CD14-positive monocyte (primary cell): ENCODE measurements at regions not wholly inside any gene's neighbourhood (a gene's known extent, or its start where the extent isn't known, plus 50 kb on each side); places are given as distances from the start of the nearest gene placed in this dataset.

Experiments
- DNase-seq, 3 donors: peaks; one replicate each; pipeline ENCODE4 v3.0.0-alpha.2; 2011 to 2022
- H2AFZ ChIP-seq: 2 replicates; pipeline ENCODE4 v1.6.0; 2012; ENCODE audit warnings: mild to moderate bottlenecking, low read depth, low read length, inconsistent platforms; ENCODE audit not compliant: insufficient read depth, poor library complexity, severe bottlenecking
- H3K27ac ChIP-seq, 2 donors: 1 replicate in 1 of 2; 2 replicates in 1 of 2; pipeline ENCODE4 v1.5.1; 2012 to 2013; ENCODE audit warnings: low read length in 2 of 2, control low read depth in 1 of 2, inconsistent platforms in 1 of 2, low read depth in 1 of 2, mild to moderate bottlenecking in 1 of 2
- H3K27me3 ChIP-seq, 2 donors: one replicate each; pipeline versions ENCODE4 v1.6.0 to v1.6.1; 2011 to 2013; ENCODE audit warnings: low read length in 2 of 2; ENCODE audit not compliant: control insufficient read depth in 2 of 2, insufficient read depth in 2 of 2
- H3K36me3 ChIP-seq, 2 donors: replicated peaks in 1 of 2; 1 replicate in 1 of 2; 2 replicates in 1 of 2; pipeline versions ENCODE4 v1.5.1 to v1.6.1; 2012 to 2013; ENCODE audit warnings: low read length in 2 of 2, control low read depth in 1 of 2, inconsistent platforms in 1 of 2, mild to moderate bottlenecking in 1 of 2; ENCODE audit not compliant: insufficient read depth in 2 of 2, control insufficient read depth in 1 of 2
- H3K4me1 ChIP-seq, 2 donors: 1 replicate in 1 of 2; 2 replicates in 1 of 2; pipeline versions ENCODE4 v1.5.1 to v1.6.1; 2012 to 2013; ENCODE audit warnings: low read length in 2 of 2, control low read depth in 1 of 2, inconsistent platforms in 1 of 2, mild to moderate bottlenecking in 1 of 2, moderate library complexity in 1 of 2; ENCODE audit not compliant: insufficient read depth in 2 of 2, control insufficient read depth in 1 of 2
- H3K4me2 ChIP-seq: replicated peaks from 2 replicates; pipeline ENCODE3; 2012; ENCODE audit warnings: low read length, moderate library complexity, mild to moderate bottlenecking; ENCODE audit not compliant: poor library complexity, severe bottlenecking; ENCODE audit errors: extremely low read depth
- H3K4me3 ChIP-seq, 3 experiments: fragments of 200-600 bp in 1 of 3; sonication (generic) in 1 of 3; replicated peaks in 1 of 3; 1 replicate in 2 of 3; 2 replicates in 1 of 3; pipeline ENCODE4 v1.5.1; 2011 to 2013; ENCODE audit warnings: low read length in 3 of 3, mild to moderate bottlenecking in 3 of 3, control low read depth in 2 of 3, low read depth in 2 of 3, inconsistent platforms in 1 of 3, moderate library complexity in 1 of 3
- H3K79me2 ChIP-seq: 2 replicates; pipeline ENCODE4 v1.6.0; 2012; ENCODE audit warnings: mild to moderate bottlenecking, control low read depth, inconsistent platforms, low read length, moderate library complexity; ENCODE audit not compliant: insufficient read depth
- H3K9ac ChIP-seq: 2 replicates; pipeline ENCODE4 v1.6.0; 2017; ENCODE audit warnings: low read length, mild to moderate bottlenecking; ENCODE audit not compliant: insufficient read depth, poor library complexity, severe bottlenecking
- H3K9me3 ChIP-seq, 2 donors: replicated peaks in 1 of 2; 1 replicate in 1 of 2; 2 replicates in 1 of 2; pipeline versions ENCODE4 v1.5.1 to v1.6.1; 2012 to 2013; ENCODE audit warnings: low read length in 2 of 2, control low read depth in 1 of 2; ENCODE audit not compliant: control insufficient read depth in 1 of 2, insufficient read depth in 1 of 2
- H4K20me1 ChIP-seq: 2 replicates; pipeline ENCODE4 v1.6.0; 2012; ENCODE audit warnings: mild to moderate bottlenecking, low read length, control low read depth, moderate library complexity; ENCODE audit not compliant: insufficient read depth
- H3K27ac Mint-ChIP-seq, 7 donors: one replicate each; pipeline ENCODE4 v1.8.0; 2020; ENCODE audit warnings: mild to moderate bottlenecking in 7 of 7, mixed read lengths in 7 of 7, moderate library complexity in 6 of 7, inconsistent platforms in 2 of 7
- H3K27me3 Mint-ChIP-seq, 3 donors: one replicate each; pipeline ENCODE4 v1.8.0; 2021 to 2022; ENCODE audit warnings: low read depth in 3 of 3, mild to moderate bottlenecking in 3 of 3, mixed read lengths in 3 of 3, moderate library complexity in 3 of 3, inconsistent platforms in 1 of 3
- H3K36me3 Mint-ChIP-seq, 2 donors: one replicate each; pipeline ENCODE4 v1.8.0; 2020; ENCODE audit warnings: mixed read lengths in 2 of 2, inconsistent platforms in 1 of 2, mild to moderate bottlenecking in 1 of 2
- H3K4me1 Mint-ChIP-seq: one replicate; pipeline ENCODE4 v1.8.0; 2020; ENCODE audit warnings: mild to moderate bottlenecking, mixed read lengths
- H3K4me3 Mint-ChIP-seq, 2 donors: one replicate each; pipeline ENCODE4 v1.8.0; 2020; ENCODE audit warnings: mild to moderate bottlenecking in 2 of 2, mixed read lengths in 2 of 2, moderate library complexity in 1 of 2
- H3K9me3 Mint-ChIP-seq, 7 donors: one replicate each; pipeline ENCODE4 v1.8.0; 2020 to 2022; ENCODE audit warnings: mixed read lengths in 7 of 7, mild to moderate bottlenecking in 6 of 7, moderate library complexity in 6 of 7, inconsistent platforms in 2 of 7
- CTCF ChIP-seq: fragments of 200-600 bp; IDR thresholded peaks from one replicate; pipeline ENCODE4 v1.8.0; 2022; ENCODE audit warnings: antibody characterized with exemption, mild to moderate bottlenecking
- WGBS: methylation state at CpG from one replicate; pipeline ENCODE4 v1.1.5; 2013; ENCODE audit warnings: missing lambda C conversion rate; ENCODE audit not compliant: insufficient coverage; 5-methylcytosine and 5-hydroxymethylcytosine counted together
- intact Hi-C, 2 donors: fragments of 100-400 bp; cut with micrococcal nuclease; formaldehyde crosslinking; loops; one replicate each; pipeline versions ENCODE4 v1.15.0 to v1.15.1; 2023

DNA sequence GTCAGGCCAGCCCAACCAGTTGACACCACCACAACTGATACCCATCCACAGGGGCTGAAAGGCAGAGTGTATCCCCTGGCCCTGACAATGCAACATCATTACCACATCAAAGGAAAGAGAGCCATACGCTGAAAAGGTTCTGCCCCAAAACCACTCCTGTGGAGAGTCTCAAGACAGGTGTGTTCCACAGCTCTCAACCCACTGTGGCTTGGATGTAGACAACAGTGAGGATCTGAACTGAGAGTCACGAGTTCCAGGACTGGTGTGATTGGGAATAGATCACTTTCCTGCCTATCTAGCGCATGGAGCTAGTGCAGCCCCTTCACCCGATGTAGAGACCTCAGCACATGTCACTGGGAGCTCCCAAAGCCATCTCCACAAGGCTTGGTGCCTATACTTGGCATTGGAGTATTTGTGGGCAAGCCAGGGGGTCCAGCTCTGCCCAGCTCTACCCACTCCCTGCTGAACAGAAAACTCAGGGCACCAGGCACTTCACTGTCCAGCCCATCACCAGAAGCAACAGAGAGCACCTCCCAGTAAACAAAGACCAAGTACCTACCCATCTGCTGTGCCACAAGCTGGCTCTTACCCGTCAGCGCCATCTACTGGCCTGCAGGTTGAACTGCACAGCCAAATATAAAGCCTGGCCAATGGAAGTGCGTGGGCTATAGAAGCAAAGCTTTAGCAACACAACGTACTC, 579.5 kb downstream of the UQCRFS1 start:
- Mint-ChIP-seq H3K4me3 (no peak overlapping the region), H3K36me3 (no peaks in the 10 kb centered on the region), H3K9me3 (peaks cover 0 to 3% (median 0%) of the 10 kb centered on the region in 7 donors), H3K27me3 (peaks cover 0 to 5% (median 2%) of the 10 kb centered on the region in 3 donors), H3K4me1 (no peaks in the 10 kb centered on the region), H3K27ac (no peak overlapping the region)
- 90% methylated on average over 2 of the region's 8 CpGs for WGBS
- no peaks in the 10 kb centered on the region for H4K20me1 ChIP-seq
- TF ChIP-seq CTCF, result peak; percentile 98
- no peak overlapping the region for H3K27ac ChIP-seq
- no peaks in the 10 kb centered on the region for H3K9me3 ChIP-seq
- no peaks in the 10 kb centered on the region for H3K27me3 ChIP-seq
- H3K9ac ChIP-seq, result no peak overlapping the region
- H3K4me2 ChIP-seq, result no peak overlapping the region
- H2AFZ ChIP-seq, result no peak overlapping the region
- DNase-seq, result peak; percentile 31 to 57 (median 52)
- H3K4me3 ChIP-seq, result no peak overlapping the region
- intact Hi-C loops, result loop anchor here (2.0 to 5.0 kb wide), 2 partner anchors 166 to 167 kb away; no protein-coding TSS in a partner anchor
- no peaks in the 10 kb centered on the region for H3K4me1 ChIP-seq
- H3K36me3 ChIP-seq, result no peaks in the 10 kb centered on the region
- H3K79me2 ChIP-seq, result no peaks in the 10 kb centered on the region

- no peaks in the 10 kb centered on the region for H3K27me3 ChIP-seq
- no peak overlapping the region for H2AFZ ChIP-seq
- no peaks in the 10 kb centered on the region for H4K20me1 ChIP-seq
- intact Hi-C loops, result loop anchor here (2.0 to 5.0 kb wide), 2 partner anchors 165 to 166 kb away; no protein-coding TSS in a partner anchor
- Mint-ChIP-seq H3K9me3 (peaks cover 1 to 5% (median 3%) of the 10 kb centered on the region in 7 donors), H3K27ac (no peak overlapping the region), H3K36me3 (no peaks in the 10 kb centered on the region), H3K4me1 (no peaks in the 10 kb centered on the region), H3K4me3 (no peak overlapping the region), H3K27me3 (peaks cover 0 to 5% (median 3%) of the 10 kb centered on the region in 3 donors)
- H3K27ac ChIP-seq, result no peak overlapping the region
- no peaks in the 10 kb centered on the region for H3K79me2 ChIP-seq
- H3K4me3 ChIP-seq, result no peak overlapping the region
- whole genome bisulfite sequencing, result 78% methylated on average over 7 of the region's 7 CpGs
- no peaks in the 10 kb centered on the region for H3K4me1 ChIP-seq
- H3K36me3 ChIP-seq, result no peaks in the 10 kb centered on the region
- DNase-seq, result no peak
- no peak overlapping the region for H3K4me2 ChIP-seq
- no peaks in the 10 kb centered on the region for H3K9me3 ChIP-seq
- no peak overlapping the region for H3K9ac ChIP-seq
- no peak for TF ChIP-seq CTCF
Measured at GRCh38 chr19:28632371-28633080, 580.4 kb downstream of the UQCRFS1 start.
